B cell (primary cell): ENCODE measurements at regions not wholly inside any gene's neighbourhood (a gene's known extent, or its start where the extent isn't known, plus 50 kb on each side); places are given as distances from the start of the nearest gene placed in this dataset.

ENCODE experiments used
- EZH2 ChIP-seq: IDR thresholded peaks from 2 replicates; pipeline ENCODE4 v1.6.1; 2012; ENCODE audit warnings: borderline replicate concordance, low read depth, mild to moderate bottlenecking, moderate library complexity, low read length; ENCODE audit not compliant: insufficient read depth, poor library complexity, severe bottlenecking
- TF ChIP-seq, protein P1 (sequence below): fragments of 200-600 bp; IDR thresholded peaks from one replicate; pipeline ENCODE4 v1.8.0; 2022; ENCODE audit warnings: antibody characterized with exemption, mild to moderate bottlenecking

DNA sequence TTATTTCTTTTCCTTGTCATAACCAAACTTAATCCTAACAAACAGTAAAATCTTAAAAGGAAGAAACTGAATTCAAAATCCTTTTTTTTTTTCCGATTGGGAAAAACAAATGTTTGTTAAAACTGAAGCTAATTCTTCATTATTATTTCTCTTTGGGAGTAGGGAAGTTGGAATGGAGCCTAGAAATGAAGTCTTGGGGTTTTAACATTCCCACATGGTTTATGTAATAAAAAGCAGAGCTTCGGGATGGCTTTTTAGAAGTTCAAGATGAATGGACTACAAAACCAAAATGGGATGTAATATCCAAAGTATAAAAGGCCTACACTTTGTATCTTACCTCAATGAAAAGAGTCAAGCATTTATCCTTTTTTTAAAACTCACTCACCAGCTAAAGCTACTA, 189.0 kb upstream of the TMC3 start:
- TF ChIP-seq, protein P1, sequence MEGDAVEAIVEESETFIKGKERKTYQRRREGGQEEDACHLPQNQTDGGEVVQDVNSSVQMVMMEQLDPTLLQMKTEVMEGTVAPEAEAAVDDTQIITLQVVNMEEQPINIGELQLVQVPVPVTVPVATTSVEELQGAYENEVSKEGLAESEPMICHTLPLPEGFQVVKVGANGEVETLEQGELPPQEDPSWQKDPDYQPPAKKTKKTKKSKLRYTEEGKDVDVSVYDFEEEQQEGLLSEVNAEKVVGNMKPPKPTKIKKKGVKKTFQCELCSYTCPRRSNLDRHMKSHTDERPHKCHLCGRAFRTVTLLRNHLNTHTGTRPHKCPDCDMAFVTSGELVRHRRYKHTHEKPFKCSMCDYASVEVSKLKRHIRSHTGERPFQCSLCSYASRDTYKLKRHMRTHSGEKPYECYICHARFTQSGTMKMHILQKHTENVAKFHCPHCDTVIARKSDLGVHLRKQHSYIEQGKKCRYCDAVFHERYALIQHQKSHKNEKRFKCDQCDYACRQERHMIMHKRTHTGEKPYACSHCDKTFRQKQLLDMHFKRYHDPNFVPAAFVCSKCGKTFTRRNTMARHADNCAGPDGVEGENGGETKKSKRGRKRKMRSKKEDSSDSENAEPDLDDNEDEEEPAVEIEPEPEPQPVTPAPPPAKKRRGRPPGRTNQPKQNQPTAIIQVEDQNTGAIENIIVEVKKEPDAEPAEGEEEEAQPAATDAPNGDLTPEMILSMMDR = no peak
- no peak for TF ChIP-seq EZH2
